Peyer's patch (tissue), 4 donors: ENCODE measurements at regions not wholly inside any gene's neighbourhood (a gene's known extent, or its start where the extent isn't known, plus 50 kb on each side); places are given as distances from the start of the nearest gene placed in this dataset.
"Not testable (repeated sequence)": the region's sequence is repeated elsewhere in the genome, so short reads cannot be mapped to it uniquely, and the experiment has no call there.

Experiments used
- DNase-seq, 3 donors: peaks; one replicate each; pipeline ENCODE4 v3.0.0-alpha.2; 2017 to 2019
- H3K27ac ChIP-seq, 4 donors: fragments of 200-600 bp; sonication (generic); one replicate each; pipeline ENCODE4 v1.5.1; 2016 to 2019
- H3K27me3 ChIP-seq, 2 donors: fragments of 200-600 bp; sonication (generic); one replicate each; pipeline ENCODE4 v1.5.1; 2019
- H3K36me3 ChIP-seq, 3 donors: fragments of 200-600 bp; sonication (generic); one replicate each; pipeline ENCODE4 v1.5.1; 2016 to 2019
- H3K4me1 ChIP-seq, 4 donors: fragments of 200-600 bp; sonication (generic); one replicate each; pipeline ENCODE4 v1.5.1; 2016 to 2019
- H3K4me3 ChIP-seq, 4 donors: fragments of 200-600 bp; sonication (generic); 1 replicate in 3 of 4; 2 replicates in 1 of 4; pipeline ENCODE4 v1.5.1; 2016 to 2019; ENCODE audit warnings: mild to moderate bottlenecking in 1 of 4
- H3K9me3 ChIP-seq, 4 donors: fragments of 200-600 bp; sonication (generic); one replicate each; pipeline ENCODE4 v1.5.1; 2016 to 2019; ENCODE audit warnings: mild to moderate bottlenecking in 1 of 4
- POLR2A ChIP-seq, 2 donors: fragments of 450-650 bp; IDR thresholded peaks; one replicate each; pipeline ENCODE4 v1.5.1; 2017; ENCODE audit warnings: antibody characterized with exemption in 2 of 2, mild to moderate bottlenecking in 2 of 2, moderate library complexity in 2 of 2
- TF ChIP-seq, protein P1 (sequence below), 6 experiments: fragments of 450-650 bp in 4 of 6; fragments of 200-600 bp in 2 of 6; sonication (generic) in 1 of 6; IDR thresholded peaks; one replicate each; pipeline ENCODE4 v1.5.1; 2017 to 2019; ENCODE audit warnings: antibody characterized with exemption in 6 of 6, mild to moderate bottlenecking in 3 of 6, moderate library complexity in 1 of 6

DNA sequence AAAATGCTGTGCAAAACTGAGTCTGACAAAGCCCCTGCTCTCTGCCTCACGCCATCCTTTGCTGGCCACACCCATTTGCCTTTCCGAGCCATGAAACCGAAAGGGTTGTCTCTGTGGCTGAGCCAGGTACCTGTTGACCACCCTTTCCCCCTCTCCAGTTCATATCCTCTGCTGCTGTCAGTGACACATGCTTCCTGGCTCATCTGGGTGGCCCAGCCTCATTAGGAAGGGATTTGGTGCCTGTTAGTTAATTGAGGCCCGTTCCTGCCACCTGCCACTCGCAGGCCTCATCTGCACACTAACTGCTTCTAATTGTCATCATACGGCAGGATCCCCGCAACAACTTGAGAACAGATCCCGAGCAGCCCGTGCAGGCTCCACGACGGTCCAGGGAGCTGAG lies 79.2 kb downstream of the OLIG1 start:
- no peak overlapping the region for H3K27ac ChIP-seq
- no peaks in the 10 kb centered on the region for H3K9me3 ChIP-seq
- H3K4me1 ChIP-seq = no peaks in the 10 kb centered on the region
- no peak for TF ChIP-seq POLR2A (IDR thresholded peaks at IDR 0.05)
- TF ChIP-seq, protein P1, sequence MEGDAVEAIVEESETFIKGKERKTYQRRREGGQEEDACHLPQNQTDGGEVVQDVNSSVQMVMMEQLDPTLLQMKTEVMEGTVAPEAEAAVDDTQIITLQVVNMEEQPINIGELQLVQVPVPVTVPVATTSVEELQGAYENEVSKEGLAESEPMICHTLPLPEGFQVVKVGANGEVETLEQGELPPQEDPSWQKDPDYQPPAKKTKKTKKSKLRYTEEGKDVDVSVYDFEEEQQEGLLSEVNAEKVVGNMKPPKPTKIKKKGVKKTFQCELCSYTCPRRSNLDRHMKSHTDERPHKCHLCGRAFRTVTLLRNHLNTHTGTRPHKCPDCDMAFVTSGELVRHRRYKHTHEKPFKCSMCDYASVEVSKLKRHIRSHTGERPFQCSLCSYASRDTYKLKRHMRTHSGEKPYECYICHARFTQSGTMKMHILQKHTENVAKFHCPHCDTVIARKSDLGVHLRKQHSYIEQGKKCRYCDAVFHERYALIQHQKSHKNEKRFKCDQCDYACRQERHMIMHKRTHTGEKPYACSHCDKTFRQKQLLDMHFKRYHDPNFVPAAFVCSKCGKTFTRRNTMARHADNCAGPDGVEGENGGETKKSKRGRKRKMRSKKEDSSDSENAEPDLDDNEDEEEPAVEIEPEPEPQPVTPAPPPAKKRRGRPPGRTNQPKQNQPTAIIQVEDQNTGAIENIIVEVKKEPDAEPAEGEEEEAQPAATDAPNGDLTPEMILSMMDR (IDR thresholded peaks at IDR 0.05) = no peak
- no peaks in the 10 kb centered on the region for H3K27me3 ChIP-seq
- no peaks in the 10 kb centered on the region for H3K36me3 ChIP-seq
- no peak for DNase-seq
- no peak overlapping the region for H3K4me3 ChIP-seq

DNA sequence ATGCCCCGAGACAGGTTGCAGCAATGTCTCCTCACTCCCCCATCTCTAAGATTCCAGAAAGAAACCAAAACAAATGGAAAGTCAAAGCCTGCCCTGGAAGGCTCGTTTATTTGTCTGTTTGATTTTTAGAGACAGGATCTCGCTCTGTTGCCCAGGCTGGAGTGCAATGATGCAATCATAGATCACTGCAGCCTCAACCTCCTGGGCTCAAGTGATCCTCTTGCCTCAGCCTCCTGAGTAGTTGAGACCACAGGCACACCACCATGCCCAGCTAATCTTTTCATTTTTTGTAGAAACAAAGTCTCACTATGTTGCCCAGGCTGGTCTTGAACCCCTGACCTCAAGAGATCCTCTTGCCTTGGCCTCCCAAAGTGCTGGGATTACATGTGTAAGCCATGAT lies 78.8 kb upstream of the IFNAR2 start:
- H3K27me3 ChIP-seq, DNase-seq, H3K9me3 ChIP-seq, H3K27ac ChIP-seq, H3K36me3 ChIP-seq, H3K4me1 ChIP-seq, H3K4me3 ChIP-seq: not testable (repeated sequence)

DNA sequence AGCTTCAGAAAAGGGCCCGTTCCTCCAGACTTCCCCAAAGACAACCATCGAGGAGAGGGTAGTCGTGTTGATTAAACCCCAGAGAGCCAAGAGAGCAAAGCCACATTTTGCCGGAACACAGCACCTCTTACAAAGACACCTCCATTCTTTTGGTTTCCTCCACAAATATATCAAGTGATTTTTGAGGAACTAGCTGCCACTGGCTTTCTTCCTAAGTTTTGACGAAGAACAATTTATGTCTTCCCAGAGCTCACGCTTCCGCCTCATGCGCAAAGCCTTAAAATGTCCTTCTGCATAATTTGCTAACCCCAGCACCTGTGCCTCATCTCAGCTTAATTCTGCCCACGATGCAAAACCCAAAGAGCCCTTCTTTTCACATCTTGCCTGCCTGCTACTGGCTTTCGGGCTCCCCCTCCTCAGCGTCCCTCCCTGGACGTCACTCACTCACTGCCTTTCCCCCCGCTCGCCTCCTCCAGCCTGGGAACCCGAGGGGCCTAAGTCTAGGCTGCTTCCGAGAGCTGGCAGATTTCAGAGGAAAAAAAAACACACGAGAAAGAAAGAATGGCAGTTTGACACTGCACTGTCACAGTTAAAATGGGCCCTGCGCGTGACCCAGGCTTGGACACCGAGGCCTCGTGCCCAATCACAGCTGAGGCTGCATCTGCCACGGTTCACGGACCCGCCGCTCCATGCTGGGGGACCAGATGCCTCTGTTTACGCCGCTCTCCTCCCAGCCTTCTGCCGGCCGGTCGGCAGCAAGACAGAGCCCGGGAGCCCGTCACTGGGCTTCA lies 77.6 kb upstream of the IFNAR2 start:
- Histone ChIP-seq H3K9me3 (no peaks in the 10 kb centered on the region), H3K4me1 (no peaks in the 10 kb centered on the region)
- TF ChIP-seq, protein P1 (IDR thresholded peaks at IDR 0.05) = no peak
- TF ChIP-seq POLR2A (IDR thresholded peaks at IDR 0.05) = no peak

DNA sequence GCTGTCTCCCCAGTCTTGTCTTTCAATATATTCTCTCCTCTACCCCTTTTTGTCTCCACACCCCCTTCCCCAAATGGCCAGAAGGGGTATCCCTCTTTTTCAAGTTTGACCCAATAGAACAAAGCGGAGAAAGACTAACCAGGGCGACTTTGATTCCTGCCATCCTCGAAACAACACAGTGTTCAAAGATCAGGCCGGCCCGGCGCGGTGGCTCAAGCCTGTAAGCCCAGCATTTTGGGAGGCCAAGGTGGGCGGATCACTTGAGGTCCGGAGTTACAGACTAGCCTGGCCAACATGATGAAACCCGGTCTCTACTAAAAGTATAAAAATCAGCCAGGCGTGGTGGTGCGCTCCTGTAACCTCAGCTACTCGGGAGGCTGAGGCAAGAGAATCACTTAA lies 77.0 kb upstream of the IFNAR2 start:
- TF ChIP-seq, protein P1 (IDR thresholded peaks at IDR 0.05) = no peak
- TF ChIP-seq POLR2A (IDR thresholded peaks at IDR 0.05) = no peak
- Histone ChIP-seq H3K27ac (no peak overlapping the region), H3K4me1 (no peaks in the 10 kb centered on the region), H3K36me3 (no peaks in the 10 kb centered on the region), H3K9me3 (no peaks in the 10 kb centered on the region), H3K4me3 (no peak overlapping the region), H3K27me3 (no peaks in the 10 kb centered on the region)
- DNase-seq = no peak

More for the DNA sequence above, 77.6 kb upstream of the IFNAR2 start:
- no peaks in the 10 kb centered on the region for H3K27me3 ChIP-seq
- no peak overlapping the region for H3K27ac ChIP-seq
- H3K4me3 ChIP-seq = no peak overlapping the region
- no peak for DNase-seq
- no peaks in the 10 kb centered on the region for H3K36me3 ChIP-seq

DNA sequence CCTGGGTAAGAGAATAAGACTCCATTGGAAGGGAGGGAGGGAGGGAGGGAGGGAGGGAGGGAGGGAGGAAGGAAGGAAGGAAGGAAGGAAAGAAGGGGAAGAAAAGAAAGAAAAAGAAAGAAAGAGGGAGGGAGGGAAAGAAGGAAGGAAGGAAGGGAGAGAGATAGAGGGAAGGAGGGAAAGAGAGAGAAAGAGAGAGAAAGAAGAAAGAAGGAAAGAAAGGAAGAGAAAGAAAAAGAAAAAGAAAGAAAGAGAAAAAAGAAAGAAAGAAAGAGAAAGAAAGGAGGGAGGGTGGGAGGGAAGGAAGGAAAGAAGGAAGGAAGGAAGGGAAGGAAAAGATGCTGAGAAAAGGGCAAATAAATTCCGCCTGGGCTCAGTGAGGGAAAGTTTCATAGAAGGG lies 74.7 kb upstream of the IFNAR2 start:
- no peaks in the 10 kb centered on the region for H3K4me1 ChIP-seq
- H3K9me3 ChIP-seq = peaks cover 0 to 6% (median 2%) of the 10 kb centered on the region in 4 donors
- H3K27me3 ChIP-seq = no peaks in the 10 kb centered on the region
- H3K27ac ChIP-seq = no peak overlapping the region
- no peaks in the 10 kb centered on the region for H3K36me3 ChIP-seq
- TF ChIP-seq, protein P1 (IDR thresholded peaks at IDR 0.05) = no peak
- no peak for TF ChIP-seq POLR2A (IDR thresholded peaks at IDR 0.05)
- DNase-seq = no peak
- no peak overlapping the region for H3K4me3 ChIP-seq

DNA sequence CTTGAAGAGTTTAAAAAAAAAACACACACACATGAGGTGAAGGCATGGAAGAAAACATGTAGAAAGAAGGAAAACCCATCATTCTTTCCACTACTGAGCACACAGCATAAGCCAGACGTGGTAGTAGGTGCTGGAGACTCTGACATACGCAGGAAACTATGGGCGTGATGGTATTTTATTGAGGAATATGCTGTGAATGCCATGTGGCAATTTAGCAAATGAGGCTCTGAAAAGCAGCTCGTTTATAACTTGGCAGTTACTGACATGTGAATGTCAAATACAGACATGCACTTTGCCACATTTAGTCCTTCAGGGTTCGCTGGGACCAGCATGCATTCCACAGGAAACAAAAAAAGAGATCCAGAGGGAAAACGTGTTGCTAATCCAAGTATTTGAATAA lies 74.3 kb upstream of the IFNAR2 start:
- no peaks in the 10 kb centered on the region for H3K27me3 ChIP-seq
- no peak for DNase-seq
- no peaks in the 10 kb centered on the region for H3K4me1 ChIP-seq
- H3K4me3 ChIP-seq = no peak overlapping the region
- H3K36me3 ChIP-seq = no peaks in the 10 kb centered on the region
- TF ChIP-seq POLR2A (IDR thresholded peaks at IDR 0.05) = no peak
- TF ChIP-seq, protein P1 (IDR thresholded peaks at IDR 0.05) = no peak
- H3K9me3 ChIP-seq = peaks cover 0 to 6% (median 2%) of the 10 kb centered on the region in 4 donors
- no peak overlapping the region for H3K27ac ChIP-seq
